GM23338 (cell line): ENCODE measurements at regions not wholly inside any gene's neighbourhood (a gene's known extent, or its start where the extent isn't known, plus 50 kb on each side); places are given as distances from the start of the nearest gene placed in this dataset.

Source experiments
- ATAC-seq: fragments of 200-7000 bp; cut with Tn5 transposase; 3 replicates; pipeline ENCODE4 v1.9.1; 2020
- DNase-seq: peaks from one replicate; pipeline ENCODE4 v3.0.0-alpha.2; 2015; ENCODE audit warnings: low spot score
- H2AFZ ChIP-seq: fragments of 200-600 bp; sonication (generic); 2 replicates; pipeline ENCODE4 v1.8.0; 2016; ENCODE audit warnings: antibody characterized with exemption, mild to moderate bottlenecking, moderate library complexity
- H3F3A ChIP-seq: fragments of 200-600 bp; sonication (generic); replicated peaks from 2 replicates; pipeline ENCODE4 v1.8.0; 2017; ENCODE audit warnings: antibody characterized with exemption, mixed run types, low read depth
- H3K27ac ChIP-seq: fragments of 200-600 bp; sonication (generic); 2 replicates; pipeline ENCODE4 v1.6.1; 2016; ENCODE audit warnings: low read depth
- H3K27me3 ChIP-seq: fragments of 200-600 bp; sonication (generic); 2 replicates; pipeline ENCODE4 v1.8.0; 2016; ENCODE audit warnings: mild to moderate bottlenecking, mixed run types, moderate library complexity; ENCODE audit not compliant: insufficient read depth
- H3K36me3 ChIP-seq: fragments of 200-600 bp; sonication (generic); 2 replicates; pipeline ENCODE4 v1.8.0; 2016; ENCODE audit warnings: mild to moderate bottlenecking; ENCODE audit not compliant: insufficient read depth
- H3K4me1 ChIP-seq: fragments of 200-600 bp; sonication (generic); 2 replicates; pipeline ENCODE4 v1.8.0; 2016; ENCODE audit warnings: mild to moderate bottlenecking, moderate library complexity; ENCODE audit not compliant: insufficient read depth
- H3K4me2 ChIP-seq: fragments of 200-600 bp; sonication (generic); 2 replicates; pipeline ENCODE4 v1.7.1; 2017; ENCODE audit warnings: mixed run types
- H3K4me3 ChIP-seq: fragments of 200-600 bp; sonication (generic); 2 replicates; pipeline ENCODE4 v1.6.1; 2016; ENCODE audit warnings: mixed run types
- H3K79me2 ChIP-seq: fragments of 200-600 bp; sonication (generic); replicated peaks from 2 replicates; pipeline ENCODE4 v1.8.0; 2017; ENCODE audit warnings: mild to moderate bottlenecking; ENCODE audit not compliant: insufficient read depth
- H3K9me2 ChIP-seq: fragments of 200-600 bp; sonication (generic); 2 replicates; pipeline ENCODE4 v1.8.0; 2017; ENCODE audit not compliant: insufficient read depth
- H4K20me1 ChIP-seq: fragments of 200-600 bp; sonication (generic); replicated peaks from 2 replicates; pipeline ENCODE4 v1.8.0; 2017; ENCODE audit warnings: mild to moderate bottlenecking; ENCODE audit not compliant: insufficient read depth
- H3K27ac Mint-ChIP-seq: 2 replicates; pipeline ENCODE4 v1.8.0; 2020; ENCODE audit warnings: inconsistent platforms, mild to moderate bottlenecking, moderate library complexity, mixed read lengths
- H3K27me3 Mint-ChIP-seq: 3 replicates; pipeline ENCODE4 v1.8.0; 2022; ENCODE audit warnings: low read depth, mild to moderate bottlenecking, moderate library complexity, mixed read lengths, inconsistent platforms; ENCODE audit not compliant: insufficient read depth, poor library complexity
- H3K36me3 Mint-ChIP-seq: 3 replicates; pipeline ENCODE4 v1.8.0; 2021; ENCODE audit warnings: low read depth, mild to moderate bottlenecking, inconsistent platforms, moderate library complexity, mixed read lengths
- H3K4me1 Mint-ChIP-seq: 3 replicates; pipeline ENCODE4 v1.8.0; 2020; ENCODE audit warnings: mild to moderate bottlenecking, inconsistent platforms, mixed read lengths
- H3K4me3 Mint-ChIP-seq: 3 replicates; pipeline ENCODE4 v1.8.0; 2021; ENCODE audit warnings: moderate library complexity, mild to moderate bottlenecking, inconsistent platforms, mixed read lengths
- H3K9me3 Mint-ChIP-seq: 3 replicates; pipeline ENCODE4 v1.8.0; 2020; ENCODE audit warnings: moderate library complexity, mild to moderate bottlenecking, inconsistent platforms, mixed read lengths
- CREB1 ChIP-seq: fragments of 250-450 bp; sonication (Bioruptor Pico); IDR thresholded peaks from 2 replicates; pipeline ENCODE4 v1.5.0; 2020; ENCODE audit warnings: low read depth, mild to moderate bottlenecking, moderate library complexity
- ETS1 ChIP-seq: IDR thresholded peaks from 2 replicates; pipeline ENCODE4 v1.6.1; 2016; ENCODE audit warnings: antibody characterized with exemption
- EZH2 ChIP-seq: fragments of 200-600 bp; sonication (generic); IDR thresholded peaks from one replicate; pipeline ENCODE4 v1.8.0; 2017; ENCODE audit warnings: antibody characterized with exemption, mild to moderate bottlenecking, low read depth; ENCODE audit not compliant: unreplicated experiment
- EZH2phosphoT487 ChIP-seq: fragments of 200-600 bp; sonication (generic); IDR thresholded peaks from one replicate; pipeline ENCODE4 v1.8.1; 2018; ENCODE audit warnings: antibody characterized with exemption; ENCODE audit not compliant: unreplicated experiment
- JUNB ChIP-seq: IDR thresholded peaks from one replicate; pipeline ENCODE4 v1.6.1; 2016; ENCODE audit warnings: antibody characterized with exemption; ENCODE audit not compliant: unreplicated experiment
- NANOG ChIP-seq: IDR thresholded peaks from 2 replicates; pipeline ENCODE4 v1.6.1; 2016; ENCODE audit warnings: antibody characterized with exemption, borderline replicate concordance
- POLR2AphosphoS5 ChIP-seq: IDR thresholded peaks from 2 replicates; pipeline ENCODE4 v1.6.1; 2016; ENCODE audit warnings: antibody characterized with exemption, low read depth
- STAT1 ChIP-seq: IDR thresholded peaks from one replicate; pipeline ENCODE4 v1.6.1; 2016; ENCODE audit warnings: antibody characterized with exemption; ENCODE audit not compliant: unreplicated experiment
- ZNF114 ChIP-seq: fragments of 250-450 bp; sonication (Bioruptor Pico); IDR thresholded peaks from 2 replicates; pipeline ENCODE4 v1.5.0; 2020; ENCODE audit warnings: mild to moderate bottlenecking, moderate library complexity
- ZNF331 ChIP-seq: fragments of 250-450 bp; sonication (Bioruptor Pico); IDR thresholded peaks from 2 replicates; pipeline ENCODE4 v1.5.0; 2020; ENCODE audit warnings: low read depth, mild to moderate bottlenecking, moderate library complexity
- ZNF462 ChIP-seq: fragments of 250-450 bp; sonication (Bioruptor Pico); IDR thresholded peaks from 2 replicates; pipeline ENCODE4 v1.5.0; 2020; ENCODE audit warnings: mild to moderate bottlenecking, moderate library complexity
- TF ChIP-seq, protein P1 (sequence below): IDR thresholded peaks from one replicate; pipeline ENCODE4 v1.6.1; 2018; ENCODE audit warnings: antibody characterized with exemption; ENCODE audit not compliant: unreplicated experiment
- TF ChIP-seq, protein P2 (sequence below), 2 experiments: fragments of 200-600 bp in 1 of 2; sonication (generic) in 1 of 2; conservative IDR thresholded peaks; 2 replicates each; pipeline versions ENCODE4 v1.5.1 to v1.6.1; 2016 to 2017; ENCODE audit warnings: antibody characterized with exemption in 2 of 2, low read depth in 2 of 2, mild to moderate bottlenecking in 2 of 2, moderate library complexity in 1 of 2

- Histone ChIP-seq H3K79me2 (no peaks in the 10 kb centered on the region), H3K4me1 (no peaks in the 10 kb centered on the region; the same call in 1 of the 2 replicates), H2AFZ (no peak overlapping the region), H3K27ac (no peak overlapping the region), H3K27me3 (0 out of 2 replicates have a peak, but pooled peaks cover 4% of the 10 kb centered on the region), H3K36me3 (no peaks in the 10 kb centered on the region), H3F3A (no peaks in the 10 kb centered on the region), H3K4me3 (no peak overlapping the region), H4K20me1 (no peaks in the 10 kb centered on the region), H3K4me2 (no peak overlapping the region), H3K9me2 (no peaks in the 10 kb centered on the region)
- Mint-ChIP-seq H3K4me1 (peaks cover 4% of the 10 kb centered on the region; the same call in 2 of the 3 replicates), H3K36me3 (no peaks in the 10 kb centered on the region), H3K27me3 (peaks cover 14% of the 10 kb centered on the region), H3K9me3 (no peaks in the 10 kb centered on the region; the same call in 2 of the 3 replicates), H3K4me3 (no peak overlapping the region), H3K27ac (no peak overlapping the region)
- ATAC-seq = no peak
- no peak for DNase-seq
- TF ChIP-seq CREB1 (CRISPR knock-in tag) (no peak), STAT1 (no peak), JUNB (no peak), ZNF462 (no peak), EZH2 (no peak), NANOG (no peak), POLR2AphosphoS5 (no peak), ZNF114 (CRISPR knock-in tag) (no peak), EZH2phosphoT487 (no peak), ETS1 (no peak), ZNF331 (no peak)
- TF ChIP-seq, protein P1, sequence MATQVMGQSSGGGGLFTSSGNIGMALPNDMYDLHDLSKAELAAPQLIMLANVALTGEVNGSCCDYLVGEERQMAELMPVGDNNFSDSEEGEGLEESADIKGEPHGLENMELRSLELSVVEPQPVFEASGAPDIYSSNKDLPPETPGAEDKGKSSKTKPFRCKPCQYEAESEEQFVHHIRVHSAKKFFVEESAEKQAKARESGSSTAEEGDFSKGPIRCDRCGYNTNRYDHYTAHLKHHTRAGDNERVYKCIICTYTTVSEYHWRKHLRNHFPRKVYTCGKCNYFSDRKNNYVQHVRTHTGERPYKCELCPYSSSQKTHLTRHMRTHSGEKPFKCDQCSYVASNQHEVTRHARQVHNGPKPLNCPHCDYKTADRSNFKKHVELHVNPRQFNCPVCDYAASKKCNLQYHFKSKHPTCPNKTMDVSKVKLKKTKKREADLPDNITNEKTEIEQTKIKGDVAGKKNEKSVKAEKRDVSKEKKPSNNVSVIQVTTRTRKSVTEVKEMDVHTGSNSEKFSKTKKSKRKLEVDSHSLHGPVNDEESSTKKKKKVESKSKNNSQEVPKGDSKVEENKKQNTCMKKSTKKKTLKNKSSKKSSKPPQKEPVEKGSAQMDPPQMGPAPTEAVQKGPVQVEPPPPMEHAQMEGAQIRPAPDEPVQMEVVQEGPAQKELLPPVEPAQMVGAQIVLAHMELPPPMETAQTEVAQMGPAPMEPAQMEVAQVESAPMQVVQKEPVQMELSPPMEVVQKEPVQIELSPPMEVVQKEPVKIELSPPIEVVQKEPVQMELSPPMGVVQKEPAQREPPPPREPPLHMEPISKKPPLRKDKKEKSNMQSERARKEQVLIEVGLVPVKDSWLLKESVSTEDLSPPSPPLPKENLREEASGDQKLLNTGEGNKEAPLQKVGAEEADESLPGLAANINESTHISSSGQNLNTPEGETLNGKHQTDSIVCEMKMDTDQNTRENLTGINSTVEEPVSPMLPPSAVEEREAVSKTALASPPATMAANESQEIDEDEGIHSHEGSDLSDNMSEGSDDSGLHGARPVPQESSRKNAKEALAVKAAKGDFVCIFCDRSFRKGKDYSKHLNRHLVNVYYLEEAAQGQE = no peak
- TF ChIP-seq, protein P2, sequence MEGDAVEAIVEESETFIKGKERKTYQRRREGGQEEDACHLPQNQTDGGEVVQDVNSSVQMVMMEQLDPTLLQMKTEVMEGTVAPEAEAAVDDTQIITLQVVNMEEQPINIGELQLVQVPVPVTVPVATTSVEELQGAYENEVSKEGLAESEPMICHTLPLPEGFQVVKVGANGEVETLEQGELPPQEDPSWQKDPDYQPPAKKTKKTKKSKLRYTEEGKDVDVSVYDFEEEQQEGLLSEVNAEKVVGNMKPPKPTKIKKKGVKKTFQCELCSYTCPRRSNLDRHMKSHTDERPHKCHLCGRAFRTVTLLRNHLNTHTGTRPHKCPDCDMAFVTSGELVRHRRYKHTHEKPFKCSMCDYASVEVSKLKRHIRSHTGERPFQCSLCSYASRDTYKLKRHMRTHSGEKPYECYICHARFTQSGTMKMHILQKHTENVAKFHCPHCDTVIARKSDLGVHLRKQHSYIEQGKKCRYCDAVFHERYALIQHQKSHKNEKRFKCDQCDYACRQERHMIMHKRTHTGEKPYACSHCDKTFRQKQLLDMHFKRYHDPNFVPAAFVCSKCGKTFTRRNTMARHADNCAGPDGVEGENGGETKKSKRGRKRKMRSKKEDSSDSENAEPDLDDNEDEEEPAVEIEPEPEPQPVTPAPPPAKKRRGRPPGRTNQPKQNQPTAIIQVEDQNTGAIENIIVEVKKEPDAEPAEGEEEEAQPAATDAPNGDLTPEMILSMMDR (conservative IDR thresholded peaks at IDR 0.05; ENCODE audit: low read depth in 2 of 2) = no peak
Measured at GRCh38 chr20:59519707-59520014, 84.7 kb upstream of the PHACTR3 start.
